ENCODE measurements at regions not wholly inside any gene's neighbourhood (a gene's known extent, or its start where the extent isn't known, plus 50 kb on each side); places are given as distances from the start of the nearest gene placed in this dataset.

DNA sequence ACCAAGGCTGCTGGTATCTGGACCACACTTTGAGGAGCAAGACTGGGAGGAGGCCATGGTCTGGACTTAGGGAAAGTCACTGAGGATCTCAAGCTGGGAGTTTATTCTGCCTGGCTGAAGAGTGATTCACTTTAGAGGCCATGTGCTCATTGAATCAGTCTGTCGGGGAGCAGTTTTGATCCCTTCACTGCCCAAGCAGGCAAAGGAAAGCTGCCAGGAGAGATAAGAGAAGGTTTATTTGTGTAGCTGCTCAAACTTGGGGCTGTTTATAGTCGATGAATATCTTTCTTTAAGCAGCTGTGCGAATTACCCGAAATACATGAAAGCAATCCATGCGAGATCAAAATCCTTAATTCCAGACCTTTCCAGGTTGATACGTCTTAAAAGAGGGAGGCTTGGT, 544.4 kb upstream of the EEF2KMT start:
- H3K27me3 Mint-ChIP-seq, result no peaks in the 10 kb centered on the region
- no peak overlapping the region for H3K27ac Mint-ChIP-seq
- intact Hi-C loops (cut with micrococcal nuclease), result no loop called here
- no peaks in the 10 kb centered on the region for H3K36me3 Mint-ChIP-seq
- H3K4me1 ChIP-seq (ENCODE audit: insufficient read depth, low read length), result no peaks in the 10 kb centered on the region
- DNase-seq, result no peak
- no peaks in the 10 kb centered on the region for H3K36me3 ChIP-seq (ENCODE audit: insufficient read depth, low read length)
- H3K4me1 Mint-ChIP-seq, result no peaks in the 10 kb centered on the region
- POLR2A ChIA-PET (ENCODE audit: partially characterized antibody), result no interaction called here
- H3K9me3 Mint-ChIP-seq, result peaks cover 0 to 5% (median 0%) of the 10 kb centered on the region in 8 donors
- H3K4me3 Mint-ChIP-seq, result no peak overlapping the region
- H3K27me3 ChIP-seq (ENCODE audit: insufficient read depth, low read length), result no peaks in the 10 kb centered on the region
- H3K27ac ChIP-seq (ENCODE audit: low read depth, low read length), result no peak overlapping the region
- CTCF ChIA-PET (ENCODE audit: partially characterized antibody), result interaction anchor here (1.0 kb wide), 1 partner anchor 9 kb away, joined by 3 read pairs; no protein-coding TSS in a partner anchor
- no peak overlapping the region for H3K4me3 ChIP-seq (ENCODE audit: low read length in 2 of 2)
- H3K9me3 ChIP-seq (ENCODE audit: control insufficient read depth in 1 of 2, low read length in 2 of 2), result no peaks in the 10 kb centered on the region

DNA sequence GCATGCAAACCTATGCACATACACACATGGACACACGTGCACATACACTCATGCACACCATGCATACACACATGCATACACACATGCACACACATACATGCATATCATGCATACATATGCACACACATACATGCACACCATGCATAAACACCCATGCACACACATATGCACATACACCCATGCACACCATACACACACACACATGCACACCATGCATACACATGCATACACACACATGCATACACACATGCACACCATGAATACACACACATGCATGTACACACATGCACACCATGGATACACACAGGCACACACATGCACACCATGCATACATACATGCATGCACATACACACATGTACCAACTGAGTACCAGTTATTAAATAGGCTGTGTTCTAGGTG, 543.3 kb upstream of the EEF2KMT start:
- ChIA-PET POLR2A (ENCODE audit: partially characterized antibody) (no interaction called here), CTCF (ENCODE audit: partially characterized antibody) (no interaction called here)
- intact Hi-C loops (cut with micrococcal nuclease), result no loop called here
- no peak overlapping the region for H3K4me3 Mint-ChIP-seq
- H3K27me3 ChIP-seq (ENCODE audit: insufficient read depth, low read length), result no peaks in the 10 kb centered on the region
- no peaks in the 10 kb centered on the region for H3K27me3 Mint-ChIP-seq
- H3K4me3 ChIP-seq (ENCODE audit: low read length in 2 of 2), result no peak overlapping the region
- no peaks in the 10 kb centered on the region for H3K36me3 Mint-ChIP-seq
- H3K27ac ChIP-seq (ENCODE audit: low read depth, low read length), result no peak overlapping the region
- H3K9me3 ChIP-seq (ENCODE audit: control insufficient read depth in 1 of 2, low read length in 2 of 2), result no peaks in the 10 kb centered on the region
- H3K27ac Mint-ChIP-seq, result no peak overlapping the region
- H3K36me3 ChIP-seq (ENCODE audit: insufficient read depth, low read length), result no peaks in the 10 kb centered on the region
- H3K9me3 Mint-ChIP-seq, result peaks cover 0 to 5% (median 0%) of the 10 kb centered on the region in 8 donors
- no peaks in the 10 kb centered on the region for H3K4me1 Mint-ChIP-seq
- no peak for DNase-seq
- H3K4me1 ChIP-seq (ENCODE audit: insufficient read depth, low read length), result no peaks in the 10 kb centered on the region

DNA sequence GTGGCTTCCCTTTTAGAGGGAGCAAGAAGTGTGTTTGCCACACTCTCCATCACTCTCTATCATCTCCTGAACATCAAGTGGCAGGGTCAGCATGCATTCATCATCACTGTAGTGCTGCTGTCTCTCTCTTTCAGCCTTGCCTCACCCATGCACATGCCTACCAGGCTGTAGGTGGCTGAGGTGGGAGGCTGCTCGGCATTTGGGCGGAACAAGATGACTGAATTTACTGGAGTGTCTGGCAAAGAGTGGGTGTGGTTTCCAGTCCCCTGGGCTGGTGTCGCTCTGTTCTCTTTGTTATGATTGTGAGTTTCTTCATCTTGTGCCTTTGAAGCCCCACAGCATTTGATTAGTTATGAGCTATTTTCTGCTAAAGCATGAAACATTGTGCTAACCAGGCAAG, 541.9 kb upstream of the EEF2KMT start:
- H3K36me3 Mint-ChIP-seq, result no peaks in the 10 kb centered on the region
- H3K4me3 ChIP-seq (ENCODE audit: low read length in 2 of 2), result no peak overlapping the region
- H3K27ac Mint-ChIP-seq, result no peak overlapping the region
- H3K27ac ChIP-seq (ENCODE audit: low read depth, low read length), result no peak overlapping the region
- no peaks in the 10 kb centered on the region for H3K27me3 Mint-ChIP-seq
- no peak overlapping the region for H3K4me3 Mint-ChIP-seq
- H3K27me3 ChIP-seq (ENCODE audit: insufficient read depth, low read length), result no peaks in the 10 kb centered on the region
- POLR2A ChIA-PET (ENCODE audit: partially characterized antibody), result no interaction called here
- intact Hi-C loops (cut with micrococcal nuclease), result no loop called here
- CTCF ChIA-PET (ENCODE audit: partially characterized antibody), result no interaction called here
- no peak for DNase-seq
- H3K9me3 Mint-ChIP-seq, result peaks cover 0 to 5% (median 0%) of the 10 kb centered on the region in 8 donors
- no peaks in the 10 kb centered on the region for H3K36me3 ChIP-seq (ENCODE audit: insufficient read depth, low read length)
- H3K4me1 Mint-ChIP-seq, result no peaks in the 10 kb centered on the region
- no peaks in the 10 kb centered on the region for H3K4me1 ChIP-seq (ENCODE audit: insufficient read depth, low read length)
- H3K9me3 ChIP-seq (ENCODE audit: control insufficient read depth in 1 of 2, low read length in 2 of 2), result no peaks in the 10 kb centered on the region

DNA sequence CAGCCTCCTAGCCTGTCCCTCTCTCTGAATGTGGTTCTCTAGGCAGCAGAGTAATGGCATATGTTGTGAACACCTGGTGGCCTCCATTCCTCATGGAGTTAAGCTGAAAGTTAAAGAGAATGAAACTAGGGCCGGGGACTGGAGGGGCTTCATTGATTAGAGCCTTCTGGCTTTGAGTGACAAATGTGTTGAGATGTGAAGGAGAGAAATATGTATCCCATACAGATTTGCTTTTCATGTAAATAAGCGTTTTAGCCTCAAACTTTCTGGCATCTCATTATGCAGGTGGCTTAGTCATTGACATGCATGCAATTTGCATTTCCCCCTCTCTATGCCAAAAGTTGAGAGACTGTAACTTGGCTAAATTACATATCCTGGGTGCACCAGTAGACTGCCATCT, 537.7 kb upstream of the EEF2KMT start:
- H3K27me3 Mint-ChIP-seq, result no peaks in the 10 kb centered on the region
- POLR2A ChIA-PET (ENCODE audit: partially characterized antibody), result no interaction called here

DNA sequence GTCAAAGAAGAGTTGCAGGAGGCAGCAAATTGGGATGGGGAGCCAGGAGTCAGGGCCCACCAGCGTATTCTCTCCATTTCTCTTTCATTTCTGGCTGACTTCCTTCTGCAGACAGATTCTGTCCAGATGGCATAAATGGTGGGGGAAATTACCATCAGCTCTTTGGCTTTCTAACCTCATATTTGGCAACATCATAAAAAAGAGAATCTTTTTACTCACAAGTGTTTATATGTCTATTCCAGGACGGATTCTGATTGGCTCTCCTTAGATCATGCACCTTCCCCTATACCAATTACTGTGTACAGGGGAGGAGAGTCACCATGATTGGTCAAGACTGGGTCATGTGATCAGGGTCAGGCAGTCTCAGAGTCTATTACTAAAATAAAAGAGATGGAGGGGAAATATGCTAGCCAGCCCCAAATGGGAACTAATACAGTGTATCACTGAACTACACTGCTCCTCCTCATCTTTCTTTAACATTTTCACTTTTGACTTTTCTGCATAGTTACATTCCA, 537.1 kb upstream of the EEF2KMT start:
- intact Hi-C loops (cut with micrococcal nuclease), result no loop called here
- POLR2A ChIA-PET (ENCODE audit: partially characterized antibody), result no interaction called here
- Mint-ChIP-seq H3K9me3 (peaks cover 0 to 5% (median 3%) of the 10 kb centered on the region in 8 donors), H3K4me1 (peaks cover 0 to 1% (median 0%) of the 10 kb centered on the region in 4 donors), H3K4me3 (no peak overlapping the region), H3K27me3 (no peaks in the 10 kb centered on the region), H3K36me3 (no peaks in the 10 kb centered on the region), H3K27ac (no peak overlapping the region)
- DNase-seq, result no peak
- Histone ChIP-seq H3K9me3 (ENCODE audit: control insufficient read depth in 1 of 2, low read length in 2 of 2) (no peaks in the 10 kb centered on the region), H3K27me3 (ENCODE audit: insufficient read depth, low read length) (no peaks in the 10 kb centered on the region), H3K36me3 (ENCODE audit: insufficient read depth, low read length) (no peaks in the 10 kb centered on the region), H3K4me3 (ENCODE audit: low read length in 2 of 2) (no peak overlapping the region), H3K27ac (ENCODE audit: low read depth, low read length) (no peak overlapping the region), H3K4me1 (ENCODE audit: insufficient read depth, low read length) (no peaks in the 10 kb centered on the region)
- CTCF ChIA-PET (ENCODE audit: partially characterized antibody), result interaction anchor here (1.4 kb wide), 1 partner anchor 19 kb away, joined by 5 read pairs; no protein-coding TSS in a partner anchor

More for the DNA sequence above, 537.7 kb upstream of the EEF2KMT start:
- intact Hi-C loops (cut with micrococcal nuclease), result no loop called here
- H3K4me1 Mint-ChIP-seq, result peaks cover 0 to 1% (median 0%) of the 10 kb centered on the region in 4 donors
- CTCF ChIA-PET (ENCODE audit: partially characterized antibody), result no interaction called here
- Histone ChIP-seq H3K4me3 (ENCODE audit: low read length in 2 of 2) (no peak overlapping the region), H3K36me3 (ENCODE audit: insufficient read depth, low read length) (no peaks in the 10 kb centered on the region), H3K4me1 (ENCODE audit: insufficient read depth, low read length) (no peaks in the 10 kb centered on the region), H3K27me3 (ENCODE audit: insufficient read depth, low read length) (no peaks in the 10 kb centered on the region), H3K27ac (ENCODE audit: low read depth, low read length) (no peak overlapping the region), H3K9me3 (ENCODE audit: control insufficient read depth in 1 of 2, low read length in 2 of 2) (no peaks in the 10 kb centered on the region)
- H3K27ac Mint-ChIP-seq, result no peak overlapping the region
- DNase-seq, result no peak
- H3K36me3 Mint-ChIP-seq, result no peaks in the 10 kb centered on the region
- H3K4me3 Mint-ChIP-seq, result no peak overlapping the region
- peaks cover 0 to 4% (median 3%) of the 10 kb centered on the region in 8 donors for H3K9me3 Mint-ChIP-seq

DNA sequence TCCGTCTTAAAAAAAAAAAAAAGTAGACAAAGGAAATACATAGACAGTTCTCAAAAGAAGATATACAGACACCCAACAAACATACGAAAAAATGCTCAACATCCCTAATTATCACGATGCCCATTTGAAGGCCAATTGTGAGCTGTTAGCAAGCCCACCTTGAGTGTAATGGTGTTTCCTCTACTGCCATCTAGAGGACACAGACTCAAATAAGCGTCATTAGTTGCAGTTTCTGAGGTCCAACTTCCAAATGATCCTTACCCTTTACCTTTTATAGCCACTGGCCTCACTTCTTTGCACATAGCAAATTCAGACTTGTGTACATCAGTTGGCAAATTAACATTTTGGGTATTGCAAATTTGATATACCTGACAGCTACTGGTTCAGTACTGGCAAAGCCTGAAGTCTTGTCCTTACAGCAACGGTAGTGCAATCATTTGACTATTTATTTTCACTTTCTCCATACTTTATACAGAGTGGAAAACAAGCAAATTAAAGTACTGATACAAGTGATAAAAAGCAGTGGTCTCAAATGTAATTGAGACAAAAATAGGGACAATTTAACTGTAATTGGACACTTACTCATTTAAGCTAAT, 536.3 kb upstream of the EEF2KMT start:
- Mint-ChIP-seq H3K4me1 (peaks cover 0 to 1% (median 0%) of the 10 kb centered on the region in 4 donors), H3K9me3 (peaks cover 0 to 8% (median 3%) of the 10 kb centered on the region in 8 donors), H3K4me3 (no peak overlapping the region), H3K27me3 (no peaks in the 10 kb centered on the region), H3K36me3 (no peaks in the 10 kb centered on the region), H3K27ac (no peak overlapping the region)
- Histone ChIP-seq H3K9me3 (ENCODE audit: control insufficient read depth in 1 of 2, low read length in 2 of 2) (no peaks in the 10 kb centered on the region), H3K4me1 (ENCODE audit: insufficient read depth, low read length) (no peaks in the 10 kb centered on the region), H3K4me3 (ENCODE audit: low read length in 2 of 2) (no peak overlapping the region), H3K36me3 (ENCODE audit: insufficient read depth, low read length) (no peaks in the 10 kb centered on the region), H3K27me3 (ENCODE audit: insufficient read depth, low read length) (no peaks in the 10 kb centered on the region), H3K27ac (ENCODE audit: low read depth, low read length) (no peak overlapping the region)
- POLR2A ChIA-PET (ENCODE audit: partially characterized antibody), result no interaction called here
- CTCF ChIA-PET (ENCODE audit: partially characterized antibody), result interaction anchor here (1.4 to 1.7 kb wide), 2 partner anchors 9 to 18 kb away, joined by 3 to 5 read pairs; no protein-coding TSS in a partner anchor
- intact Hi-C loops (cut with micrococcal nuclease), result no loop called here
- DNase-seq, result no peak

DNA sequence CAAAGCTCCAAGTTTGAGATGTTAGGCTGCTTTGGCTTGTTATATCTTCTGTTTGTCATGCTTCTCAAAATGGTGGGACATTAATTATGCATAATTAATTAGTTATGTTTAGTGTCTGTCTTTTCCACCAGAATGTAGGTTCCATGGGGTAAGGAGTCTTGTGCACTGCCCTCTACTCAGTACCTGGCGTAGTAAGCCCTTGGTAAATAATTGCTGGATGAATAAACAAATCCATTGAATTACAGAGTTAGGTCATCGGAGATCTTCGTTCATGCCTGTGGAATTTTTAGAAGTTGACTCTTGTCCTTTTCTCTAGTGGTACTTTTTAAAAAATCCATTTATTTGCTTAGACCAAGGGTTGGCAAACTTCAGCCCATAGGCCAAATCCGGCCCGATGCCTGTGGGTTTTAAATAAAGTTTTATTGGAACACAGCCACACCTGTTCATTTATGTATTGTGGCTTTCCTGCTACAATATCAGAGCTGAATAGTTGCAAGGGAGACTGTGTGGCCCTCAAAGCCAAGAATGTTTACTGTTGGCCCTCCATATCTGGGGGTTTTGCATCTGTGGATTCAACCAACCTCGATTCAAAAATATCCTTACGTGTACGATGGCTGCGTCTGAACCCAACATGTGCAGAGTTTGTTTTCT, 524.8 kb upstream of the EEF2KMT start:
- intact Hi-C loops (cut with micrococcal nuclease), result no loop called here
- no peaks in the 10 kb centered on the region for H3K4me1 Mint-ChIP-seq
- CTCF ChIA-PET (ENCODE audit: partially characterized antibody), result no interaction called here

More for the DNA sequence above, 524.8 kb upstream of the EEF2KMT start:
- POLR2A ChIA-PET (ENCODE audit: partially characterized antibody), result no interaction called here
- Mint-ChIP-seq H3K4me3 (no peak overlapping the region), H3K27me3 (peaks cover 2 to 4% of the 10 kb centered on the region in 2 donors), H3K27ac (no peak overlapping the region), H3K36me3 (no peaks in the 10 kb centered on the region), H3K9me3 (peaks cover 0 to 28% (median 10%) of the 10 kb centered on the region in 8 donors)
- Histone ChIP-seq H3K4me3 (ENCODE audit: low read length in 2 of 2) (no peak overlapping the region), H3K36me3 (ENCODE audit: insufficient read depth, low read length) (no peaks in the 10 kb centered on the region), H3K4me1 (ENCODE audit: insufficient read depth, low read length) (no peaks in the 10 kb centered on the region), H3K9me3 (ENCODE audit: control insufficient read depth in 1 of 2, low read length in 2 of 2) (no peaks in the 10 kb centered on the region), H3K27ac (ENCODE audit: low read depth, low read length) (no peak overlapping the region), H3K27me3 (ENCODE audit: insufficient read depth, low read length) (no peaks in the 10 kb centered on the region)
- DNase-seq, result no peak

All from CD4-positive, alpha-beta memory T cell (primary cell).